GM12878 (cell line): ENCODE measurements at regions not wholly inside any gene's neighbourhood (a gene's known extent, or its start where the extent isn't known, plus 50 kb on each side); places are given as distances from the start of the nearest gene placed in this dataset.

Experiments used
- ATAC-seq: fragments of 200-7000 bp; cut with Tn5 transposase; 3 replicates; pipeline ENCODE4 v1.9.1; 2020; ENCODE audit warnings: mild to moderate bottlenecking, moderate library complexity
- BruUV-seq: library from RNA; stranded (reverse); fragments of 400-500 nt; replicated peaks from 2 replicates; lab custom pipeline; 2021; lab: Mats Ljungman, UMichigan
- CTCF ChIA-PET: fragments of 300-600 bp; sonication (Branson Sonifier 250); formaldehyde crosslinking; extraction: SDS; loops from one replicate; lab custom pipeline; 2021; ENCODE audit warnings: inconsistent platforms; lab: Yijun Ruan, JAX
- POLR2A ChIA-PET: fragments of 350-600 bp; formaldehyde crosslinking; extraction: SDS; loops from one replicate; lab custom pipeline; 2021; ENCODE audit warnings: inconsistent platforms; lab: Charles Lee
- RAD21 ChIA-PET: fragments of 300-600 bp; sonication (Branson Sonifier 250); formaldehyde crosslinking; loops from one replicate; lab custom pipeline; 2023; ENCODE audit warnings: antibody characterized with exemption; ENCODE audit not compliant: unreplicated experiment; lab: Charles Lee
- SMC1A ChIA-PET: fragments of 300-600 bp; sonication (Branson Sonifier 250); formaldehyde crosslinking; loops from one replicate; lab custom pipeline; 2023; ENCODE audit not compliant: unreplicated experiment, uncharacterized antibody; lab: Charles Lee
- DNase-seq: peaks from one replicate; pipeline ENCODE4 v3.0.0-alpha.2; 2011; ENCODE audit warnings: low read depth, low spot score
- FAIRE-seq: peaks from 3 replicates; lab custom pipeline; 2011; peaks lifted over from hg19 to GRCh38; lab: Jason Lieb, UNC
- H2AFZ ChIP-seq: 2 replicates; pipeline ENCODE4 v1.6.0; 2011; ENCODE audit warnings: low read depth, low read length, control low read depth; ENCODE audit not compliant: control insufficient read depth
- H3K27ac ChIP-seq: 2 replicates; pipeline ENCODE4 v1.5.1; 2011; ENCODE audit warnings: control low read depth; ENCODE audit not compliant: control insufficient read depth, insufficient read depth
- H3K27me3 ChIP-seq, 2 experiments: replicated peaks in 1 of 2; 2 replicates each; pipeline versions ENCODE4 v1.6.0 to v1.6.1; 2011; ENCODE audit warnings: low read length in 1 of 2; ENCODE audit not compliant: control insufficient read depth in 2 of 2, insufficient read depth in 2 of 2
- H3K36me3 ChIP-seq, 2 experiments: 2 replicates each; pipeline ENCODE4 v1.5.1; 2011; ENCODE audit warnings: low read length in 1 of 2; ENCODE audit not compliant: control insufficient read depth in 2 of 2, insufficient read depth in 2 of 2
- H3K4me1 ChIP-seq: 2 replicates; pipeline ENCODE4 v1.6.1; 2011; ENCODE audit warnings: mild to moderate bottlenecking, low read length, moderate library complexity, mixed read lengths; ENCODE audit not compliant: control insufficient read depth, insufficient read depth
- H3K4me2 ChIP-seq: 2 replicates; pipeline ENCODE4 v1.6.0; 2011; ENCODE audit warnings: control low read depth; ENCODE audit not compliant: control insufficient read depth, insufficient read depth
- H3K4me3 ChIP-seq: fragments of 200-600 bp; sonication (generic); 2 replicates; pipeline ENCODE4 v1.5.1; 2016
- H3K79me2 ChIP-seq: 2 replicates; pipeline ENCODE4 v1.6.0; 2011; ENCODE audit warnings: low read length; ENCODE audit not compliant: control insufficient read depth, insufficient read depth
- H3K9ac ChIP-seq: 2 replicates; pipeline ENCODE4 v1.8.0; 2011; ENCODE audit warnings: low read length, control low read depth, mixed read lengths; ENCODE audit not compliant: control insufficient read depth, insufficient read depth
- H3K9me3 ChIP-seq: replicated peaks from 3 replicates; pipeline ENCODE4 v1.5.1; 2011; ENCODE audit warnings: mild to moderate bottlenecking, low read length; ENCODE audit not compliant: control insufficient read depth, insufficient read depth
- H4K20me1 ChIP-seq: 2 replicates; pipeline ENCODE4 v1.6.0; 2011; ENCODE audit not compliant: control insufficient read depth, insufficient read depth
- BACH1 ChIP-seq: fragments of 450-650 bp; IDR thresholded peaks from 2 replicates; pipeline ENCODE4 v1.6.1; 2017; ENCODE audit warnings: mild to moderate bottlenecking, borderline replicate concordance
- BRCA1 ChIP-seq: IDR thresholded peaks from 2 replicates; pipeline ENCODE4 v1.6.1; 2011; ENCODE audit warnings: low read depth, low read length, improper control_type of control experiment
- FOS ChIP-seq: IDR thresholded peaks from 3 replicates; pipeline ENCODE4 v1.6.1; 2011; ENCODE audit warnings: borderline replicate concordance; ENCODE audit not compliant: insufficient read length; ENCODE audit errors: extremely low read depth
- FOXK2 ChIP-seq: fragments of 450-650 bp; IDR thresholded peaks from 2 replicates; pipeline ENCODE4 v1.6.1; 2017; ENCODE audit warnings: mild to moderate bottlenecking, moderate library complexity
- HDAC2 ChIP-seq: fragments of 200-600 bp; sonication (generic); IDR thresholded peaks from 2 replicates; pipeline ENCODE4 v1.6.1; 2017
- HDAC6 ChIP-seq: fragments of 200-600 bp; sonication (generic); IDR thresholded peaks from one replicate; pipeline ENCODE4 v1.8.0; 2017; ENCODE audit warnings: antibody characterized with exemption; ENCODE audit not compliant: unreplicated experiment
- IKZF2 ChIP-seq, 2 experiments: fragments of 450-650 bp; IDR thresholded peaks; 2 replicates each; pipeline ENCODE4 v1.6.1; 2017; ENCODE audit warnings: mild to moderate bottlenecking in 2 of 2, moderate library complexity in 2 of 2
- MYC ChIP-seq: IDR thresholded peaks from 2 replicates; pipeline ENCODE4 v1.6.1; 2011; ENCODE audit warnings: mild to moderate bottlenecking, low read length, moderate library complexity, inconsistent platforms; ENCODE audit not compliant: insufficient read depth, insufficient replicate concordance, insufficient read length, severe bottlenecking
- NBN ChIP-seq: fragments of 450-650 bp; IDR thresholded peaks from 2 replicates; pipeline ENCODE4 v1.6.1; 2016
- NFXL1 ChIP-seq: fragments of 450-650 bp; IDR thresholded peaks from 2 replicates; pipeline ENCODE4 v1.6.1; 2017; ENCODE audit warnings: antibody characterized with exemption, mild to moderate bottlenecking, borderline replicate concordance
- NR2C1 ChIP-seq: fragments of 450-650 bp; IDR thresholded peaks from 2 replicates; pipeline ENCODE4 v1.6.1; 2017; ENCODE audit warnings: antibody characterized with exemption, mild to moderate bottlenecking, moderate library complexity
- PAX5 ChIP-seq: IDR thresholded peaks from 2 replicates; pipeline ENCODE4 v1.6.1; 2011; ENCODE audit warnings: low read depth, low read length, borderline replicate concordance
- POLR2A ChIP-seq: IDR thresholded peaks from 2 replicates; pipeline ENCODE4 v1.6.1; 2011; ENCODE audit warnings: low read depth, mild to moderate bottlenecking, low read length
- RAD51 ChIP-seq: fragments of 450-650 bp; IDR thresholded peaks from 2 replicates; pipeline ENCODE4 v1.6.1; 2016; ENCODE audit warnings: moderate library complexity, mild to moderate bottlenecking, inconsistent platforms
- RCOR1 ChIP-seq: conservative IDR thresholded peaks from 2 replicates; pipeline ENCODE4 v1.6.1; 2012; ENCODE audit warnings: low read depth, low read length, improper control_type of control experiment
- SIN3A ChIP-seq: IDR thresholded peaks from 2 replicates; pipeline ENCODE4 v1.6.1; 2012; ENCODE audit warnings: low read depth, low read length, improper control_type of control experiment
- ZNF274 ChIP-seq: IDR thresholded peaks from one replicate; pipeline ENCODE4 v1.8.0; 2011; ENCODE audit not compliant: insufficient read length, insufficient read depth
- ZSCAN29 ChIP-seq: fragments of 450-650 bp; IDR thresholded peaks from 2 replicates; pipeline ENCODE4 v1.6.1; 2017; ENCODE audit warnings: mild to moderate bottlenecking, moderate library complexity
- WGBS: methylation state at CpG from one replicate; pipeline ENCODE4 v1.1.6; 2016; ENCODE audit warnings: low lambda C conversion rate; ENCODE audit not compliant: insufficient replicate concordance, insufficient coverage; ENCODE audit errors: missing lambda C conversion rate; 5-methylcytosine and 5-hydroxymethylcytosine counted together
- in situ Hi-C: fragments of 300-500 bp; cut with MboI; formaldehyde crosslinking; loops from 9 replicates; pipeline ENCODE4 v1.14.3; 2018; ENCODE audit warnings: mixed read lengths
- intact Hi-C: fragments of 100-400 bp; cut with micrococcal nuclease; formaldehyde crosslinking; loops from one replicate; pipeline ENCODE4 v1.14.2; 2022; ENCODE audit not compliant: unreplicated experiment
- TF ChIP-seq, protein P1 (sequence below): fragments of 450-650 bp; IDR thresholded peaks from 2 replicates; pipeline ENCODE4 v1.6.1; 2017; ENCODE audit warnings: mild to moderate bottlenecking, moderate library complexity

DNA sequence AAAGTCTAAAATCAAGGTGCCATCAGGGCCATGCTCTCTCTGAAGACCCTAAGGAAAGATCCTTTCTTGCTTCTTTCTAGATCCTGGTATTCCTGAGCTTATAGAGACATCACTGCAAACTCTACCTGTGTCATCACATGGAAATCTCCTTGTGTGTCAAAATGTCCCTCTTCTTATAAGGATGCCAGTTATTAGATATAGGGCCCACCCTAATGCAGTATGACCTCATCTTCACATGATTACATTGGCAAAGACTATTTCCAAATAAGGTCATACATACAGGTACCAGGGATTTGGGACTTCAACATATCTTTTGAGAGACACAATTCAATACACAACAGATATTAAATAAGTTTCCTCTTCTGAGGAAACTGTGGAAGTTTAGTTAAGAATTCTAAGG is 123.9 kb downstream of the UNC5CL start:
- Histone ChIP-seq H3K27ac (no peak overlapping the region), H3K79me2 (no peaks in the 10 kb centered on the region), H3K4me1 (no peaks in the 10 kb centered on the region), H3K9ac (no peak overlapping the region), H3K27me3 (no peaks in the 10 kb centered on the region; a peak in 1 of 4 replicates), H3K9me3 (no peaks in the 10 kb centered on the region), H4K20me1 (no peaks in the 10 kb centered on the region), H3K4me3 (no peak overlapping the region), H2AFZ (no peak overlapping the region), H3K4me2 (no peak overlapping the region), H3K36me3 (no peaks in the 10 kb centered on the region)
- intact Hi-C loops (loop anchor here (10.0 kb wide), 1 partner anchor 580 kb away; no protein-coding TSS in a partner anchor), in situ Hi-C loops (no loop called here)
- ATAC-seq (no peak), DNase-seq (no peak), FAIRE-seq (no peak)
- ChIA-PET RAD21 (no interaction called here), CTCF (no interaction called here), SMC1A (interaction anchor here (0.6 kb wide), 1 partner anchor 1921 kb away, joined by 3 read pairs; no protein-coding TSS in a partner anchor), POLR2A (no interaction called here)
- TF ChIP-seq ZSCAN29 (no peak), POLR2A (no peak), NFXL1 (no peak), SIN3A (no peak), HDAC2 (no peak), PAX5 (no peak)
- no TSS peak for BruUV-seq

DNA sequence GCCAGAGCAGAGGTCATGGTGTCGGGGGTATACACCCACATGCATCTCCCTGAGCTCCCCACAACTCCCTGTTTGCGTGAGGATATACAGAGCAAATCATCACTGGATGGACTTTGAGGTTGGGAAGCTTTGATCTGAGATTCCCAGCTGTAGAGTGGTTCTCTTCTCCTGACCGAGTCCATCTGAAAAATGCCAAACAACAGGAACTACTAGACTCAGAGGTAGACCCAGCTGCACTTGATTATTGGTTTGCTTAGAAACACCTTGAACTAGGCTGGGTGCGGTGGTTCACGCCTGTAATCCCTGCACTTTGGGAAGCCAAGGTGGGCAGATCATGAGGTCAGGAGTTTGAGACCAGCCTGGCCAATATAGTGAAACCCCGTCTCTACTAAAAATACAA is 125.0 kb downstream of the UNC5CL start:
- no peak for DNase-seq
- Histone ChIP-seq H3K79me2 (no peaks in the 10 kb centered on the region), H3K36me3 (no peaks in the 10 kb centered on the region), H3K27me3 (no peaks in the 10 kb centered on the region; a peak in 1 of 4 replicates), H3K27ac (no peak overlapping the region), H3K9ac (no peak overlapping the region), H3K9me3 (no peaks in the 10 kb centered on the region), H3K4me3 (no peak overlapping the region), H3K4me1 (no peaks in the 10 kb centered on the region), H4K20me1 (no peaks in the 10 kb centered on the region), H2AFZ (no peak overlapping the region), H3K4me2 (no peak overlapping the region)
- ChIA-PET SMC1A (no interaction called here), POLR2A (no interaction called here), CTCF (no interaction called here), RAD21 (no interaction called here)
- BruUV-seq: no TSS peak
- intact Hi-C loops: loop anchor here (10.0 kb wide), 1 partner anchor 579 kb away; no protein-coding TSS in a partner anchor
- no peak for ATAC-seq
- FAIRE-seq: no peak
- in situ Hi-C loops: no loop called here
- WGBS: 13% methylated on average over 6 of the region's 6 CpGs
- TF ChIP-seq BRCA1: no peak
- TF ChIP-seq NBN: no peak
- TF ChIP-seq HDAC6: no peak
- TF ChIP-seq BACH1: no peak
- no peak for TF ChIP-seq ZNF274
- TF ChIP-seq NR2C1: no peak
- TF ChIP-seq MYC: no peak
- TF ChIP-seq IKZF2 (IDR thresholded peaks at IDR 0.05): no peak
- TF ChIP-seq FOXK2: no peak
- no peak for TF ChIP-seq RAD51
- TF ChIP-seq FOS: no peak
- no peak for TF ChIP-seq RCOR1
- TF ChIP-seq, protein P1, sequence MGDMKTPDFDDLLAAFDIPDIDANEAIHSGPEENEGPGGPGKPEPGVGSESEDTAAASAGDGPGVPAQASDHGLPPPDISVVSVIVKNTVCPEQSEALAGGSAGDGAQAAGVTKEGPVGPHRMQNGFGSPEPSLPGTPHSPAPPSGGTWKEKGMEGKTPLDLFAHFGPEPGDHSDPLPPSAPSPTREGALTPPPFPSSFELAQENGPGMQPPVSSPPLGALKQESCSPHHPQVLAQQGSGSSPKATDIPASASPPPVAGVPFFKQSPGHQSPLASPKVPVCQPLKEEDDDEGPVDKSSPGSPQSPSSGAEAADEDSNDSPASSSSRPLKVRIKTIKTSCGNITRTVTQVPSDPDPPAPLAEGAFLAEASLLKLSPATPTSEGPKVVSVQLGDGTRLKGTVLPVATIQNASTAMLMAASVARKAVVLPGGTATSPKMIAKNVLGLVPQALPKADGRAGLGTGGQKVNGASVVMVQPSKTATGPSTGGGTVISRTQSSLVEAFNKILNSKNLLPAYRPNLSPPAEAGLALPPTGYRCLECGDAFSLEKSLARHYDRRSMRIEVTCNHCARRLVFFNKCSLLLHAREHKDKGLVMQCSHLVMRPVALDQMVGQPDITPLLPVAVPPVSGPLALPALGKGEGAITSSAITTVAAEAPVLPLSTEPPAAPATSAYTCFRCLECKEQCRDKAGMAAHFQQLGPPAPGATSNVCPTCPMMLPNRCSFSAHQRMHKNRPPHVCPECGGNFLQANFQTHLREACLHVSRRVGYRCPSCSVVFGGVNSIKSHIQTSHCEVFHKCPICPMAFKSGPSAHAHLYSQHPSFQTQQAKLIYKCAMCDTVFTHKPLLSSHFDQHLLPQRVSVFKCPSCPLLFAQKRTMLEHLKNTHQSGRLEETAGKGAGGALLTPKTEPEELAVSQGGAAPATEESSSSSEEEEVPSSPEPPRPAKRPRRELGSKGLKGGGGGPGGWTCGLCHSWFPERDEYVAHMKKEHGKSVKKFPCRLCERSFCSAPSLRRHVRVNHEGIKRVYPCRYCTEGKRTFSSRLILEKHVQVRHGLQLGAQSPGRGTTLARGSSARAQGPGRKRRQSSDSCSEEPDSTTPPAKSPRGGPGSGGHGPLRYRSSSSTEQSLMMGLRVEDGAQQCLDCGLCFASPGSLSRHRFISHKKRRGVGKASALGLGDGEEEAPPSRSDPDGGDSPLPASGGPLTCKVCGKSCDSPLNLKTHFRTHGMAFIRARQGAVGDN: no peak
